ENCODE measurements at regions not wholly inside any gene's neighbourhood (a gene's known extent, or its start where the extent isn't known, plus 50 kb on each side); places are given as distances from the start of the nearest gene placed in this dataset.

DNA sequence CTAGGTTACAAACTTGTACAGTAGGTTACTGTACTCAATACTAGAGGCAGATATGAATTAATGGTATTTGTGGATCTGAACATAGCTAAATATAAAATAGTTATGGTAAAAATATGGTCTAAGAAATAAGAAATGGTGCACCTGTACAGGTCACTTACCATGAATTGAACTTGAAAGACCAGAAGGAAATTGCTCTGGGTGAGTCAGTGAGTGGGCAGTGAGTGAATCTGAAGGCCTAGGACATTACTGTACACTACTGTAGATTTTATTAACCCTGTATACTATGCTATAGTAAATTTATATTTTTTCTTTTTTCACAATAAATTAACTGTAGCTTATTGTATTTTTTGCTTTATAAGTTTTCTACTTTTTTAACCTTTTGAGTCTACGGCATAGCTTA lies 1020.4 kb downstream of the CDH18 start:
- TF ChIP-seq YY1 (IDR thresholded peaks at IDR 0.05; ENCODE audit: insufficient read depth, insufficient read length) (no peak), ZNF274 (IDR thresholded peaks at IDR 0.05; ENCODE audit: low read depth, low read length) (no peak)

Data from NT2/D1 (cell line).